H1 (cell line): ENCODE measurements at regions not wholly inside any gene's neighbourhood (a gene's known extent, or its start where the extent isn't known, plus 50 kb on each side); places are given as distances from the start of the nearest gene placed in this dataset.

ENCODE experiments used
- CTCF ChIA-PET: fragments of 300-600 bp; sonication (Branson Sonifier 250); formaldehyde crosslinking; loops from one replicate; lab custom pipeline; 2021; ENCODE audit not compliant: partially characterized antibody; lab: Charles Lee
- POLR2A ChIA-PET: fragments of 300-600 bp; sonication (Branson Sonifier 250); formaldehyde crosslinking; loops from one replicate; lab custom pipeline; 2021; ENCODE audit warnings: inconsistent platforms; ENCODE audit not compliant: partially characterized antibody; lab: Charles Lee
- DNase-seq, 2 experiments: peaks; one replicate each; pipeline versions ENCODE4 v3.0.0 to v3.0.0-alpha.2; 2010 to 2022; ENCODE audit warnings: low spot score in 2 of 2, low read depth in 1 of 2, mixed read lengths in 1 of 2
- FAIRE-seq: peaks from 2 replicates; lab custom pipeline; 2011; peaks lifted over from hg19 to GRCh38; lab: Jason Lieb, UNC
- H2AFZ ChIP-seq: 2 replicates; pipeline ENCODE4 v1.8.1; 2012; ENCODE audit warnings: low read length, inconsistent platforms
- H2AK5ac ChIP-seq: 2 replicates; pipeline ENCODE4 v1.6.1; 2013; ENCODE audit warnings: low read depth, low read length
- H2BK120ac ChIP-seq: replicated peaks from 2 replicates; pipeline ENCODE3; 2013; ENCODE audit warnings: low read depth, low read length, inconsistent platforms
- H2BK12ac ChIP-seq: 2 replicates; pipeline ENCODE4 v1.6.1; 2013; ENCODE audit warnings: low read depth, low read length
- H2BK15ac ChIP-seq: 2 replicates; pipeline ENCODE4 v1.6.1; 2013; ENCODE audit warnings: low read length
- H2BK20ac ChIP-seq: 2 replicates; pipeline ENCODE4 v1.6.1; 2013; ENCODE audit warnings: low read length
- H2BK5ac ChIP-seq: 2 replicates; pipeline ENCODE4 v1.6.1; 2013; ENCODE audit warnings: low read depth, low read length
- H3K14ac ChIP-seq: 2 replicates; pipeline ENCODE4 v1.6.1; 2013; ENCODE audit warnings: inconsistent platforms; ENCODE audit not compliant: insufficient read length
- H3K18ac ChIP-seq: 2 replicates; pipeline ENCODE4 v1.6.1; 2013; ENCODE audit warnings: low read length; ENCODE audit errors: extremely low read depth
- H3K23ac ChIP-seq: 2 replicates; pipeline ENCODE4 v1.6.1; 2013; ENCODE audit warnings: inconsistent platforms; ENCODE audit not compliant: insufficient read length
- H3K23me2 ChIP-seq: 2 replicates; pipeline ENCODE4 v1.6.1; 2013; ENCODE audit warnings: low read depth, low read length
- H3K27ac ChIP-seq: 2 replicates; pipeline ENCODE4 v1.6.1; 2011; ENCODE audit warnings: low read depth, low read length, inconsistent platforms
- H3K27me3 ChIP-seq, 4 experiments: replicated peaks in 1 of 4; 1 replicate in 1 of 4; 2 replicates in 3 of 4; pipeline versions ENCODE4 v1.6.1 to v1.8.1; 2011 to 2013; ENCODE audit warnings: low read length in 3 of 4, mild to moderate bottlenecking in 3 of 4, inconsistent platforms in 2 of 4, mixed read lengths in 2 of 4, moderate library complexity in 1 of 4; ENCODE audit not compliant: control insufficient read depth in 3 of 4, insufficient read depth in 3 of 4; ENCODE audit errors: extremely low read depth in 1 of 4
- H3K36me3 ChIP-seq, 4 experiments: 2 replicates each; pipeline versions ENCODE4 v1.6.1 to v1.8.1; 2011 to 2013; ENCODE audit warnings: mild to moderate bottlenecking in 4 of 4, low read length in 3 of 4, moderate library complexity in 2 of 4, control low read depth in 1 of 4, inconsistent platforms in 1 of 4; ENCODE audit not compliant: insufficient read depth in 4 of 4, control insufficient read depth in 2 of 4
- H3K4ac ChIP-seq: replicated peaks from 2 replicates; pipeline ENCODE3; 2013; ENCODE audit warnings: low read length, low read depth, mixed read lengths, inconsistent platforms; ENCODE audit not compliant: insufficient read length
- H3K4me1 ChIP-seq, 4 experiments: replicated peaks in 1 of 4; 1 replicate in 1 of 4; 2 replicates in 3 of 4; pipeline versions ENCODE4 v1.6.1 to v1.8.1; 2011 to 2013; ENCODE audit warnings: low read length in 3 of 4, inconsistent platforms in 2 of 4, mixed read lengths in 1 of 4; ENCODE audit not compliant: insufficient read depth in 4 of 4, control insufficient read depth in 3 of 4
- H3K4me2 ChIP-seq, 2 experiments: 2 replicates each; pipeline versions ENCODE4 v1.6.1 to v1.8.1; 2011 to 2013; ENCODE audit warnings: low read depth in 2 of 2, low read length in 2 of 2, control low read depth in 1 of 2, inconsistent platforms in 1 of 2, mild to moderate bottlenecking in 1 of 2; ENCODE audit not compliant: insufficient read depth in 1 of 2
- H3K4me3 ChIP-seq, 4 experiments: fragments of 200-600, 300-600 bp in 1 of 4; sonication (generic), shearing (Covaris generic), sonication (Bioruptor Twin) in 1 of 4; 2 replicates each; pipeline versions ENCODE4 v1.5.1 to v1.8.1; 2011 to 2016; ENCODE audit warnings: low read length in 4 of 4, low read depth in 3 of 4, control low read depth in 2 of 4, inconsistent platforms in 2 of 4, mild to moderate bottlenecking in 2 of 4, mixed read lengths in 1 of 4, moderate library complexity in 1 of 4; ENCODE audit not compliant: insufficient read depth in 2 of 4; ENCODE audit errors: extremely low read depth in 1 of 4
- H3K56ac ChIP-seq: replicated peaks from 2 replicates; pipeline ENCODE3; 2013; ENCODE audit warnings: low read depth, mild to moderate bottlenecking, mixed read lengths, low read length, inconsistent platforms; ENCODE audit not compliant: insufficient read length
- H3K79me1 ChIP-seq: 2 replicates; pipeline ENCODE4 v1.6.1; 2013; ENCODE audit warnings: low read depth, low read length, control low read depth
- H3K79me2 ChIP-seq, 2 experiments: 2 replicates each; pipeline versions ENCODE4 v1.6.1 to v1.8.1; 2012 to 2013; ENCODE audit warnings: low read length in 2 of 2, mild to moderate bottlenecking in 2 of 2, inconsistent platforms in 1 of 2; ENCODE audit not compliant: insufficient read depth in 2 of 2, control insufficient read depth in 1 of 2
- H3K9ac ChIP-seq, 4 experiments: replicated peaks in 1 of 4; 1 replicate in 1 of 4; 2 replicates in 3 of 4; pipeline versions ENCODE4 v1.6.1 to v1.8.1; 2011 to 2013; ENCODE audit warnings: low read depth in 3 of 4, low read length in 3 of 4, control low read depth in 2 of 4, mild to moderate bottlenecking in 2 of 4, moderate library complexity in 2 of 4, inconsistent platforms in 1 of 4; ENCODE audit errors: extremely low read depth in 1 of 4
- H3K9me3 ChIP-seq, 2 experiments: 2 replicates each; pipeline versions ENCODE4 v1.6.1 to v1.8.1; 2012 to 2013; ENCODE audit warnings: mild to moderate bottlenecking in 2 of 2, moderate library complexity in 2 of 2, control low read depth in 1 of 2, inconsistent platforms in 1 of 2, low read depth in 1 of 2, low read length in 1 of 2, mixed read lengths in 1 of 2; ENCODE audit not compliant: insufficient read depth in 2 of 2
- H4K20me1 ChIP-seq, 2 experiments: replicated peaks in 1 of 2; 2 replicates each; pipeline versions ENCODE3 to v1.8.1; 2011 to 2013; ENCODE audit warnings: inconsistent platforms in 2 of 2, low read length in 2 of 2, mild to moderate bottlenecking in 1 of 2; ENCODE audit not compliant: insufficient read depth in 2 of 2, control insufficient read depth in 1 of 2
- H4K5ac ChIP-seq: 2 replicates; pipeline ENCODE4 v1.6.1; 2013; ENCODE audit warnings: low read length, low read depth, mixed read lengths, inconsistent platforms; ENCODE audit not compliant: insufficient read length
- H4K8ac ChIP-seq: 2 replicates; pipeline ENCODE4 v1.8.0; 2013; ENCODE audit warnings: mild to moderate bottlenecking, moderate library complexity, low read length, inconsistent platforms; ENCODE audit not compliant: insufficient read depth; ENCODE audit errors: extremely low read depth
- H4K91ac ChIP-seq: replicated peaks from 2 replicates; pipeline ENCODE3; 2013; ENCODE audit warnings: low read length, mixed read lengths, inconsistent platforms; ENCODE audit not compliant: insufficient read length
- BACH1 ChIP-seq: IDR thresholded peaks from 2 replicates; pipeline ENCODE4 v1.6.1; 2012; ENCODE audit warnings: low read length, improper control_type of control experiment
- POLR2AphosphoS5 ChIP-seq: IDR thresholded peaks from 2 replicates; pipeline ENCODE4 v1.6.1; 2011; ENCODE audit warnings: low read depth, low read length
- RXRA ChIP-seq: IDR thresholded peaks from 2 replicates; pipeline ENCODE4 v1.6.1; 2011; ENCODE audit warnings: low read depth, mild to moderate bottlenecking, low read length, moderate library complexity; ENCODE audit not compliant: insufficient read depth
- YY1 ChIP-seq: IDR thresholded peaks from 2 replicates; pipeline ENCODE4 v1.6.1; 2011; ENCODE audit warnings: low read depth, mild to moderate bottlenecking, low read length
- WGBS, 2 experiments: shearing (Covaris generic) in 1 of 2; methylation state at CpG; one replicate each; pipeline versions ENCODE4 v1.1.6 to v1.1.7; 2013 to 2015; ENCODE audit warnings: low lambda C conversion rate in 2 of 2, mixed read lengths in 2 of 2, inconsistent platforms in 1 of 2, low coverage in 1 of 2, missing lambda C conversion rate in 1 of 2; ENCODE audit not compliant: insufficient replicate concordance in 2 of 2, insufficient coverage in 1 of 2, insufficient read length in 1 of 2; ENCODE audit errors: extremely low coverage in 1 of 2, missing lambda C conversion rate in 1 of 2; 5-methylcytosine and 5-hydroxymethylcytosine counted together

GRCh38 chr2:83900862-83901261 is 558.2 kb downstream of the SUCLG1 start:
- no peak overlapping the region for H3K4ac ChIP-seq
- no peaks in the 10 kb centered on the region; a peak in 1 of 4 replicates for H3K9me3 ChIP-seq
- H3K79me1 ChIP-seq, result no peaks in the 10 kb centered on the region
- H4K5ac ChIP-seq, result no peak overlapping the region
- H3K14ac ChIP-seq, result no peak overlapping the region
- H3K27me3 ChIP-seq, result no peaks in the 10 kb centered on the region; a peak in 1 of 7 replicates
- H3K23ac ChIP-seq, result no peak overlapping the region
- H2AK5ac ChIP-seq, result no peak overlapping the region
- ChIA-PET POLR2A (no interaction called here), CTCF (interaction anchor here (1.1 to 1.6 kb wide), 4 partner anchors 10 to 414 kb away, joined by 3 read pairs; no protein-coding TSS in a partner anchor)
- TF ChIP-seq YY1 (no peak), BACH1 (no peak), POLR2AphosphoS5 (no peak), RXRA (no peak)
- no peaks in the 10 kb centered on the region for H3K4me1 ChIP-seq
- no peak overlapping the region for H2BK20ac ChIP-seq
- no peak overlapping the region for H2AFZ ChIP-seq
- no peak overlapping the region for H2BK5ac ChIP-seq
- H3K56ac ChIP-seq, result no peak overlapping the region
- no peak overlapping the region for H4K91ac ChIP-seq
- H3K9ac ChIP-seq, result no peak overlapping the region
- DNase-seq (no peak), FAIRE-seq (no peak)
- no peaks in the 10 kb centered on the region for H3K23me2 ChIP-seq
- H3K18ac ChIP-seq, result no peak overlapping the region
- no peak overlapping the region for H2BK15ac ChIP-seq
- no peaks in the 10 kb centered on the region for H4K20me1 ChIP-seq
- WGBS, 2 experiments, result 70% methylated on average over 1 of the region's 1 CpG; no CpG with 5 or more reads in 1 of the 2 experiments
- no peak overlapping the region for H3K4me3 ChIP-seq
- no peaks in the 10 kb centered on the region for H3K79me2 ChIP-seq
- no peak overlapping the region for H3K4me2 ChIP-seq
- H3K27ac ChIP-seq, result no peak overlapping the region
- H2BK12ac ChIP-seq, result no peak overlapping the region
- H2BK120ac ChIP-seq, result no peak overlapping the region
- H3K36me3 ChIP-seq, result no peaks in the 10 kb centered on the region; a peak in 1 of 8 replicates
- no peak overlapping the region for H4K8ac ChIP-seq
